Right atrium auricular region (tissue), 2 donors: ENCODE measurements at regions not wholly inside any gene's neighbourhood (a gene's known extent, or its start where the extent isn't known, plus 50 kb on each side); places are given as distances from the start of the nearest gene placed in this dataset.

Source experiments
- DNase-seq: peaks from one replicate; pipeline ENCODE4 v3.0.0-alpha.2; 2019; ENCODE audit warnings: low spot score
- H3K27ac ChIP-seq, 2 donors: fragments of 200-600 bp; sonication (generic); 1 replicate in 1 of 2; 2 replicates in 1 of 2; pipeline ENCODE4 v1.5.1; 2016 to 2019
- H3K27me3 ChIP-seq, 2 donors: fragments of 200-600 bp; sonication (generic); one replicate each; pipeline versions ENCODE4 v1.5.1 to v1.6.0; 2017 to 2019
- H3K36me3 ChIP-seq: fragments of 200-600 bp; sonication (generic); one replicate; pipeline ENCODE4 v1.5.1; 2016
- H3K4me1 ChIP-seq, 2 donors: fragments of 200-600 bp; sonication (generic); one replicate each; pipeline versions ENCODE4 v1.5.1 to v1.6.0; 2017 to 2019
- H3K4me3 ChIP-seq, 2 donors: fragments of 200-600 bp; sonication (generic); 1 replicate in 1 of 2; 2 replicates in 1 of 2; pipeline ENCODE4 v1.5.1; 2017 to 2019; ENCODE audit warnings: mild to moderate bottlenecking in 1 of 2, moderate library complexity in 1 of 2
- H3K9me3 ChIP-seq, 2 donors: fragments of 200-600 bp; sonication (generic); one replicate each; pipeline ENCODE4 v1.5.1; 2019
- CTCF ChIP-seq, 2 donors: fragments of 200-600 bp; sonication (generic); IDR thresholded peaks; one replicate each; pipeline ENCODE4 v1.5.1; 2019; ENCODE audit warnings: antibody characterized with exemption in 2 of 2

DNA sequence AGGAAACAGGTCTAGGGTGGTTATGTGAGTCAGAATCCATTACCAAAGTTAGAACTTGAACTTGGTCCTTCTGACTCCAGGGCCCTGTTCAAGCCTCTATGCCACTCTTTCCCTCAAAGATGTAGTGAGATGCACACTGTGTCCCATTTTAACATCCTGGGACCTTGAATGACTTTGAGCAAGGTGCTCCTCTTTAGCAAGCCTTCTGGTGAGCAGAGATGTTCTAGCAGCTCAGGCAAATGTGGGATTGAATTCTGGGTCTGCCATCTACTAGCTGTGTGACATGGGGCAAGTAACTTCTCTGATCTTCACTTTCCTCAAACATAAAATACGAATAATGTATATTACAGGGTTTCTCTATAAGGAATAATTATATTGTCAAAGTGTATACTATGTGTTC, 294.0 kb upstream of the CXCR4 start:
- no peaks in the 10 kb centered on the region for H3K4me1 ChIP-seq
- no peaks in the 10 kb centered on the region for H3K27me3 ChIP-seq
- no peaks in the 10 kb centered on the region for H3K36me3 ChIP-seq
- no peak for DNase-seq
- TF ChIP-seq CTCF (IDR thresholded peaks at IDR 0.05): no peak
- no peak overlapping the region for H3K27ac ChIP-seq
- H3K9me3 ChIP-seq: no peaks in the 10 kb centered on the region
- H3K4me3 ChIP-seq: no peak overlapping the region

GRCh38 chr2:136410673-136411072, 292.7 kb upstream of the CXCR4 start:
- Histone ChIP-seq H3K36me3 (no peaks in the 10 kb centered on the region), H3K4me3 (no peak overlapping the region), H3K27ac (no peak overlapping the region), H3K27me3 (no peaks in the 10 kb centered on the region), H3K4me1 (no peaks in the 10 kb centered on the region), H3K9me3 (no peaks in the 10 kb centered on the region)
- TF ChIP-seq CTCF (IDR thresholded peaks at IDR 0.05): no peak
- no peak for DNase-seq

GRCh38 chr2:136408795-136409194, 290.8 kb upstream of the CXCR4 start:
- TF ChIP-seq CTCF (IDR thresholded peaks at IDR 0.05): no peak
- Histone ChIP-seq H3K4me3 (no peak overlapping the region), H3K36me3 (no peaks in the 10 kb centered on the region), H3K27me3 (no peaks in the 10 kb centered on the region), H3K9me3 (no peaks in the 10 kb centered on the region), H3K4me1 (no peaks in the 10 kb centered on the region), H3K27ac (no peak overlapping the region)
- DNase-seq: no peak

DNA sequence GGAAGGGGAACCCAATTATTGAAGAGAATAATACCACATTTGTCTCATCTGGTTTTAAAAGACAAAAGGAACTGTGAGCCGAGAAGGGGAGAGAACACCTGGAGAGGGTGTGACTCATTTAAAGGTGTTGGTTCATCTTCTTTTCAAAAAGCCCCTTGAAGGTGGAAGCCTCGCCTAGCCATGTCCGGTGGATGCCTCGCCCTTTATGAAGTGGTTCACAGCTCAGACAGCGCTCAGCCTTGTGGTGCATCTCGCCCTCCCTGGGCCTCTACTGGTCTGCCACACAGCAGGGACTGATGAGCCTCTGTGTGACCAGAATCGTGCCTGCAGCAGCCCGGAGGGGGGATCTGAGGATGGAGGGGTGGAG, 290.0 kb upstream of the CXCR4 start:
- no peaks in the 10 kb centered on the region for H3K36me3 ChIP-seq
- H3K4me3 ChIP-seq: no peak overlapping the region
- no peak for TF ChIP-seq CTCF (IDR thresholded peaks at IDR 0.05)
- H3K4me1 ChIP-seq: no peaks in the 10 kb centered on the region
- no peaks in the 10 kb centered on the region for H3K9me3 ChIP-seq
- H3K27me3 ChIP-seq: no peaks in the 10 kb centered on the region
- no peak overlapping the region for H3K27ac ChIP-seq
- DNase-seq: no peak

DNA sequence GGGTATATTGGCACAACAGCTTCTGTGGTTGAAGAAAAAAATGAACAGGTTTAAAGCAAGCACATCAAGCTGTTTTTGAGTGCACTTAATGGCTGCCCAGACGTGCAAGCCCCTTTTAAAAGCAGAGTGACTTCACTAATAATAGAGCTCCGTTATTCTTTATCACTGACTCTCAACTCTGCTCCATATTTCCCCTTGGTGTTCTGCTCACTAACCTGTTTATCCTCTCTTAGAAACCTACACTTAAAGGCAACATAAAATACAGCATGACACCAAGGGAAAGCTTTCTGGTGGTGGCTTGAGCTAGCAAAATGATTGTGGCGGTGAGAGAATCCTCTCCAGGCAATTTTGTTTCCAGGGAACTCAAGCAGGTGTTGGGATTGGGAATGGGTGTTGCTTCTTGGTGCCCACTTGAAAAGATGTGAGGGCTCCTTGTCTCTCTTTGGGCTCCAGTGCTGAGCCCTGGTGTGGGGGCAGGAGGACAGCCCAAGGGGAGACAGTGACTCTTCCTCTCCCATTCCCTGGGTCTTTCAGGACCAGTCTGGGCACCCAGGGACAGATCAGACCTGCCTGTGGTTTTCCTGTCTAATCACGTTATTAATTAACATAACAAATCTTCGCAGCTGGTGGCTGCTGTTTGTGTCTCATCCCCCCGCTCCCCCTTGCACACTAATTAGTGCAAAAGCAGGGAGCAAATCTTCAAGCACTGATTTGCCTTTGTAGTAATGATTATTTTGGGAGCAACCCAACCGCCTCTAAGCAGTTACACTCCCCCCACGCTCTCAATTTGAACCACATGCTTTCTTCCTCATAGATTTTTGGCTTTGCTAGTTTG, 289.4 kb upstream of the CXCR4 start:
- DNase-seq: no peak
- H3K36me3 ChIP-seq: no peaks in the 10 kb centered on the region
- no peaks in the 10 kb centered on the region for H3K4me1 ChIP-seq
- no peaks in the 10 kb centered on the region for H3K27me3 ChIP-seq
- H3K9me3 ChIP-seq: no peaks in the 10 kb centered on the region
- no peak for TF ChIP-seq CTCF (IDR thresholded peaks at IDR 0.05)
- H3K27ac ChIP-seq: no peak overlapping the region
- H3K4me3 ChIP-seq: no peak overlapping the region

DNA sequence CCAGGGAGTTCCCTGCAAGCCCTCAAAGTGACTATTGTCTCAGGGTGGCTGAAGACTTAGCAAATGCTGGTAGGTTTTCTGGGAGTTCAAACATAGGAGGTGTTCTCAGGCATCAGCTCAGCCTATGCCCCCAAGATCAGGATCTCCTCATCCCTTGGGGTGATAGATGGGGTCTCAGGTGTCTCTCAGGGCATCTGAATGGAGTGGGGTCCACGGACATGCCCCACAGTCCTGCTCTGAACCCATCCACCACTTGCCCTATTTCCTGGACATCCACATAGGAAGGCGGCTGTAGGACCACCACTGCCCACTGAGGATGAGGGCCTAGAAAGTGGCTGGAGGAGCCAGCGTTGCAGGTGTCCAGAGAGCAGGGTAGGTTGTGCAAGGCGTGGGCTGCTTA, 287.0 kb upstream of the CXCR4 start:
- no peaks in the 10 kb centered on the region for H3K36me3 ChIP-seq
- no peak for DNase-seq
- no peak overlapping the region for H3K4me3 ChIP-seq
- no peaks in the 10 kb centered on the region for H3K4me1 ChIP-seq
- no peaks in the 10 kb centered on the region for H3K9me3 ChIP-seq
- TF ChIP-seq CTCF (IDR thresholded peaks at IDR 0.05): no peak
- no peak overlapping the region for H3K27ac ChIP-seq
- no peaks in the 10 kb centered on the region for H3K27me3 ChIP-seq
